PC-3 (cell line): ENCODE measurements at regions not wholly inside any gene's neighbourhood (a gene's known extent, or its start where the extent isn't known, plus 50 kb on each side); places are given as distances from the start of the nearest gene placed in this dataset.

Experiments used
- EZH2 ChIP-seq: fragments of 300-600 bp; sonication (generic); IDR thresholded peaks from one replicate; pipeline ENCODE4 v1.6.1; 2017; ENCODE audit warnings: antibody characterized with exemption, mild to moderate bottlenecking, low read length; ENCODE audit not compliant: unreplicated experiment
- EZH2phosphoT487 ChIP-seq: fragments of 300-600 bp; sonication (generic); IDR thresholded peaks from 2 replicates; pipeline ENCODE4 v1.6.1; 2018; ENCODE audit warnings: mild to moderate bottlenecking, antibody characterized with exemption, low read length, borderline replicate concordance
- TF ChIP-seq, protein P1 (sequence below): fragments of 300-600 bp; sonication (generic); conservative IDR thresholded peaks from 2 replicates; pipeline ENCODE4 v1.5.1; 2017; ENCODE audit warnings: antibody characterized with exemption, low read depth, mild to moderate bottlenecking, low read length

DNA sequence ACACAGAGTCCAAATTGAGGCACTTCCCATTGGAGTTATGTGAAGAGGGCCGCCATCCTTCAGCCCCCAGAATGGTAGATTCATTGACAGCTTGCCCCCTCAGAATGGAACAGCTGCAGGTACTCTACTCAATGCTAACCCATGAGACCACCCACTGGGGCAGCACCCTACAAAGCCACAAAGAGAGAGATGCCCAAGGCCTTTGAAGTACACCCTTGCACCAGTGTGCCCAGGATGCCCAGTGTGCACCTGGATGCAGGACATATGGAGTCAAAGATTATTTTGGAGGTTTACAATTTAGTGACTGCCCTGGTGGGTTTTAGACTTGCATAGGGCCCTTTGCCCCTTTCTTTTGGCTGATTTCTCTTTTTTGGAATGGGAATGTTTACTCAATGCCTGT, 933.9 kb downstream of the SLC16A7 start:
- TF ChIP-seq, protein P1, sequence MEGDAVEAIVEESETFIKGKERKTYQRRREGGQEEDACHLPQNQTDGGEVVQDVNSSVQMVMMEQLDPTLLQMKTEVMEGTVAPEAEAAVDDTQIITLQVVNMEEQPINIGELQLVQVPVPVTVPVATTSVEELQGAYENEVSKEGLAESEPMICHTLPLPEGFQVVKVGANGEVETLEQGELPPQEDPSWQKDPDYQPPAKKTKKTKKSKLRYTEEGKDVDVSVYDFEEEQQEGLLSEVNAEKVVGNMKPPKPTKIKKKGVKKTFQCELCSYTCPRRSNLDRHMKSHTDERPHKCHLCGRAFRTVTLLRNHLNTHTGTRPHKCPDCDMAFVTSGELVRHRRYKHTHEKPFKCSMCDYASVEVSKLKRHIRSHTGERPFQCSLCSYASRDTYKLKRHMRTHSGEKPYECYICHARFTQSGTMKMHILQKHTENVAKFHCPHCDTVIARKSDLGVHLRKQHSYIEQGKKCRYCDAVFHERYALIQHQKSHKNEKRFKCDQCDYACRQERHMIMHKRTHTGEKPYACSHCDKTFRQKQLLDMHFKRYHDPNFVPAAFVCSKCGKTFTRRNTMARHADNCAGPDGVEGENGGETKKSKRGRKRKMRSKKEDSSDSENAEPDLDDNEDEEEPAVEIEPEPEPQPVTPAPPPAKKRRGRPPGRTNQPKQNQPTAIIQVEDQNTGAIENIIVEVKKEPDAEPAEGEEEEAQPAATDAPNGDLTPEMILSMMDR, result no peak
- no peak for TF ChIP-seq EZH2
- TF ChIP-seq EZH2phosphoT487, result no peak
